GM23338 (cell line): ENCODE measurements at regions not wholly inside any gene's neighbourhood (a gene's known extent, or its start where the extent isn't known, plus 50 kb on each side); places are given as distances from the start of the nearest gene placed in this dataset.
"Not testable (repeated sequence)": the region's sequence is repeated elsewhere in the genome, so short reads cannot be mapped to it uniquely, and the experiment has no call there.

Experiments used
- ATAC-seq: fragments of 200-7000 bp; cut with Tn5 transposase; 3 replicates; pipeline ENCODE4 v1.9.1; 2020
- DNase-seq: peaks from one replicate; pipeline ENCODE4 v3.0.0-alpha.2; 2015; ENCODE audit warnings: low spot score
- H2AFZ ChIP-seq: fragments of 200-600 bp; sonication (generic); 2 replicates; pipeline ENCODE4 v1.8.0; 2016; ENCODE audit warnings: antibody characterized with exemption, mild to moderate bottlenecking, moderate library complexity
- H3F3A ChIP-seq: fragments of 200-600 bp; sonication (generic); replicated peaks from 2 replicates; pipeline ENCODE4 v1.8.0; 2017; ENCODE audit warnings: antibody characterized with exemption, mixed run types, low read depth
- H3K27ac ChIP-seq: fragments of 200-600 bp; sonication (generic); 2 replicates; pipeline ENCODE4 v1.6.1; 2016; ENCODE audit warnings: low read depth
- H3K27me3 ChIP-seq: fragments of 200-600 bp; sonication (generic); 2 replicates; pipeline ENCODE4 v1.8.0; 2016; ENCODE audit warnings: mild to moderate bottlenecking, mixed run types, moderate library complexity; ENCODE audit not compliant: insufficient read depth
- H3K36me3 ChIP-seq: fragments of 200-600 bp; sonication (generic); 2 replicates; pipeline ENCODE4 v1.8.0; 2016; ENCODE audit warnings: mild to moderate bottlenecking; ENCODE audit not compliant: insufficient read depth
- H3K4me1 ChIP-seq: fragments of 200-600 bp; sonication (generic); 2 replicates; pipeline ENCODE4 v1.8.0; 2016; ENCODE audit warnings: mild to moderate bottlenecking, moderate library complexity; ENCODE audit not compliant: insufficient read depth
- H3K4me2 ChIP-seq: fragments of 200-600 bp; sonication (generic); 2 replicates; pipeline ENCODE4 v1.7.1; 2017; ENCODE audit warnings: mixed run types
- H3K4me3 ChIP-seq: fragments of 200-600 bp; sonication (generic); 2 replicates; pipeline ENCODE4 v1.6.1; 2016; ENCODE audit warnings: mixed run types
- H3K79me2 ChIP-seq: fragments of 200-600 bp; sonication (generic); replicated peaks from 2 replicates; pipeline ENCODE4 v1.8.0; 2017; ENCODE audit warnings: mild to moderate bottlenecking; ENCODE audit not compliant: insufficient read depth
- H3K9me2 ChIP-seq: fragments of 200-600 bp; sonication (generic); 2 replicates; pipeline ENCODE4 v1.8.0; 2017; ENCODE audit not compliant: insufficient read depth
- H4K20me1 ChIP-seq: fragments of 200-600 bp; sonication (generic); replicated peaks from 2 replicates; pipeline ENCODE4 v1.8.0; 2017; ENCODE audit warnings: mild to moderate bottlenecking; ENCODE audit not compliant: insufficient read depth
- H3K27ac Mint-ChIP-seq: 2 replicates; pipeline ENCODE4 v1.8.0; 2020; ENCODE audit warnings: inconsistent platforms, mild to moderate bottlenecking, moderate library complexity, mixed read lengths
- H3K27me3 Mint-ChIP-seq: 3 replicates; pipeline ENCODE4 v1.8.0; 2022; ENCODE audit warnings: low read depth, mild to moderate bottlenecking, moderate library complexity, mixed read lengths, inconsistent platforms; ENCODE audit not compliant: insufficient read depth, poor library complexity
- H3K36me3 Mint-ChIP-seq: 3 replicates; pipeline ENCODE4 v1.8.0; 2021; ENCODE audit warnings: low read depth, mild to moderate bottlenecking, inconsistent platforms, moderate library complexity, mixed read lengths
- H3K4me1 Mint-ChIP-seq: 3 replicates; pipeline ENCODE4 v1.8.0; 2020; ENCODE audit warnings: mild to moderate bottlenecking, inconsistent platforms, mixed read lengths
- H3K4me3 Mint-ChIP-seq: 3 replicates; pipeline ENCODE4 v1.8.0; 2021; ENCODE audit warnings: moderate library complexity, mild to moderate bottlenecking, inconsistent platforms, mixed read lengths
- H3K9me3 Mint-ChIP-seq: 3 replicates; pipeline ENCODE4 v1.8.0; 2020; ENCODE audit warnings: moderate library complexity, mild to moderate bottlenecking, inconsistent platforms, mixed read lengths
- CREB1 ChIP-seq: fragments of 250-450 bp; sonication (Bioruptor Pico); IDR thresholded peaks from 2 replicates; pipeline ENCODE4 v1.5.0; 2020; ENCODE audit warnings: low read depth, mild to moderate bottlenecking, moderate library complexity
- EZH2phosphoT487 ChIP-seq: fragments of 200-600 bp; sonication (generic); IDR thresholded peaks from one replicate; pipeline ENCODE4 v1.8.1; 2018; ENCODE audit warnings: antibody characterized with exemption; ENCODE audit not compliant: unreplicated experiment
- JUNB ChIP-seq: IDR thresholded peaks from one replicate; pipeline ENCODE4 v1.6.1; 2016; ENCODE audit warnings: antibody characterized with exemption; ENCODE audit not compliant: unreplicated experiment
- NANOG ChIP-seq: IDR thresholded peaks from 2 replicates; pipeline ENCODE4 v1.6.1; 2016; ENCODE audit warnings: antibody characterized with exemption, borderline replicate concordance
- POLR2AphosphoS5 ChIP-seq: IDR thresholded peaks from 2 replicates; pipeline ENCODE4 v1.6.1; 2016; ENCODE audit warnings: antibody characterized with exemption, low read depth
- TF ChIP-seq, protein P1 (sequence below): IDR thresholded peaks from one replicate; pipeline ENCODE4 v1.6.1; 2018; ENCODE audit warnings: antibody characterized with exemption; ENCODE audit not compliant: unreplicated experiment
- TF ChIP-seq, protein P2 (sequence below), 2 experiments: fragments of 200-600 bp in 1 of 2; sonication (generic) in 1 of 2; conservative IDR thresholded peaks; 2 replicates each; pipeline versions ENCODE4 v1.5.1 to v1.6.1; 2016 to 2017; ENCODE audit warnings: antibody characterized with exemption in 2 of 2, low read depth in 2 of 2, mild to moderate bottlenecking in 2 of 2, moderate library complexity in 1 of 2

GRCh38 chr3:153570481-153570880, 408.5 kb downstream of the RAP2B start:
- H3K9me3 Mint-ChIP-seq = peaks cover 11% of the 10 kb centered on the region; the same call in 2 of the 3 replicates
- not testable (repeated sequence) for H3K4me3 Mint-ChIP-seq, H3K9me2 ChIP-seq, H4K20me1 ChIP-seq, H3K27ac Mint-ChIP-seq, DNase-seq, H3K36me3 ChIP-seq, H3K79me2 ChIP-seq, H3F3A ChIP-seq, H3K36me3 Mint-ChIP-seq, H3K27me3 ChIP-seq, H3K4me1 ChIP-seq, H3K27me3 Mint-ChIP-seq, H3K27ac ChIP-seq, H2AFZ ChIP-seq, H3K4me2 ChIP-seq, ATAC-seq, H3K4me1 Mint-ChIP-seq, H3K4me3 ChIP-seq

GRCh38 chr3:153572165-153572564, 410.1 kb downstream of the RAP2B start:
- Histone ChIP-seq H3K79me2 (no peaks in the 10 kb centered on the region), H3K36me3 (0 out of 2 replicates have a peak, but pooled peaks cover 4% of the 10 kb centered on the region), H3K4me2 (no peak overlapping the region), H3K4me3 (no peak overlapping the region), H3K27ac (no peak overlapping the region), H4K20me1 (no peaks in the 10 kb centered on the region), H2AFZ (no peak overlapping the region), H3K4me1 (no peaks in the 10 kb centered on the region), H3F3A (no peaks in the 10 kb centered on the region), H3K27me3 (no peaks in the 10 kb centered on the region), H3K9me2 (no peaks in the 10 kb centered on the region)
- ATAC-seq (no peak), DNase-seq (no peak)
- Mint-ChIP-seq H3K9me3 (0 out of 3 replicates have a peak, but pooled peaks cover 8% of the 10 kb centered on the region), H3K4me3 (no peak overlapping the region), H3K36me3 (peaks cover 4% of the 10 kb centered on the region; the same call in 1 of the 3 replicates), H3K27me3 (no peaks in the 10 kb centered on the region), H3K4me1 (no peaks in the 10 kb centered on the region; the same call in 2 of the 3 replicates), H3K27ac (no peak overlapping the region)
- TF ChIP-seq EZH2phosphoT487 = no peak
- TF ChIP-seq, protein P1, sequence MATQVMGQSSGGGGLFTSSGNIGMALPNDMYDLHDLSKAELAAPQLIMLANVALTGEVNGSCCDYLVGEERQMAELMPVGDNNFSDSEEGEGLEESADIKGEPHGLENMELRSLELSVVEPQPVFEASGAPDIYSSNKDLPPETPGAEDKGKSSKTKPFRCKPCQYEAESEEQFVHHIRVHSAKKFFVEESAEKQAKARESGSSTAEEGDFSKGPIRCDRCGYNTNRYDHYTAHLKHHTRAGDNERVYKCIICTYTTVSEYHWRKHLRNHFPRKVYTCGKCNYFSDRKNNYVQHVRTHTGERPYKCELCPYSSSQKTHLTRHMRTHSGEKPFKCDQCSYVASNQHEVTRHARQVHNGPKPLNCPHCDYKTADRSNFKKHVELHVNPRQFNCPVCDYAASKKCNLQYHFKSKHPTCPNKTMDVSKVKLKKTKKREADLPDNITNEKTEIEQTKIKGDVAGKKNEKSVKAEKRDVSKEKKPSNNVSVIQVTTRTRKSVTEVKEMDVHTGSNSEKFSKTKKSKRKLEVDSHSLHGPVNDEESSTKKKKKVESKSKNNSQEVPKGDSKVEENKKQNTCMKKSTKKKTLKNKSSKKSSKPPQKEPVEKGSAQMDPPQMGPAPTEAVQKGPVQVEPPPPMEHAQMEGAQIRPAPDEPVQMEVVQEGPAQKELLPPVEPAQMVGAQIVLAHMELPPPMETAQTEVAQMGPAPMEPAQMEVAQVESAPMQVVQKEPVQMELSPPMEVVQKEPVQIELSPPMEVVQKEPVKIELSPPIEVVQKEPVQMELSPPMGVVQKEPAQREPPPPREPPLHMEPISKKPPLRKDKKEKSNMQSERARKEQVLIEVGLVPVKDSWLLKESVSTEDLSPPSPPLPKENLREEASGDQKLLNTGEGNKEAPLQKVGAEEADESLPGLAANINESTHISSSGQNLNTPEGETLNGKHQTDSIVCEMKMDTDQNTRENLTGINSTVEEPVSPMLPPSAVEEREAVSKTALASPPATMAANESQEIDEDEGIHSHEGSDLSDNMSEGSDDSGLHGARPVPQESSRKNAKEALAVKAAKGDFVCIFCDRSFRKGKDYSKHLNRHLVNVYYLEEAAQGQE = no peak
- TF ChIP-seq JUNB = no peak
- no peak for TF ChIP-seq POLR2AphosphoS5
- TF ChIP-seq CREB1 = no peak
- TF ChIP-seq NANOG = no peak
- TF ChIP-seq, protein P2, sequence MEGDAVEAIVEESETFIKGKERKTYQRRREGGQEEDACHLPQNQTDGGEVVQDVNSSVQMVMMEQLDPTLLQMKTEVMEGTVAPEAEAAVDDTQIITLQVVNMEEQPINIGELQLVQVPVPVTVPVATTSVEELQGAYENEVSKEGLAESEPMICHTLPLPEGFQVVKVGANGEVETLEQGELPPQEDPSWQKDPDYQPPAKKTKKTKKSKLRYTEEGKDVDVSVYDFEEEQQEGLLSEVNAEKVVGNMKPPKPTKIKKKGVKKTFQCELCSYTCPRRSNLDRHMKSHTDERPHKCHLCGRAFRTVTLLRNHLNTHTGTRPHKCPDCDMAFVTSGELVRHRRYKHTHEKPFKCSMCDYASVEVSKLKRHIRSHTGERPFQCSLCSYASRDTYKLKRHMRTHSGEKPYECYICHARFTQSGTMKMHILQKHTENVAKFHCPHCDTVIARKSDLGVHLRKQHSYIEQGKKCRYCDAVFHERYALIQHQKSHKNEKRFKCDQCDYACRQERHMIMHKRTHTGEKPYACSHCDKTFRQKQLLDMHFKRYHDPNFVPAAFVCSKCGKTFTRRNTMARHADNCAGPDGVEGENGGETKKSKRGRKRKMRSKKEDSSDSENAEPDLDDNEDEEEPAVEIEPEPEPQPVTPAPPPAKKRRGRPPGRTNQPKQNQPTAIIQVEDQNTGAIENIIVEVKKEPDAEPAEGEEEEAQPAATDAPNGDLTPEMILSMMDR (conservative IDR thresholded peaks at IDR 0.05; ENCODE audit: low read depth in 2 of 2) = no peak
